GM10266 (cell line): ENCODE measurements at regions not wholly inside any gene's neighbourhood (a gene's known extent, or its start where the extent isn't known, plus 50 kb on each side); places are given as distances from the start of the nearest gene placed in this dataset.

ENCODE experiments used
- DNase-seq: peaks from one replicate; pipeline ENCODE4 v3.0.0; 2012; ENCODE audit errors: extremely low spot score
- CTCF ChIP-seq: IDR thresholded peaks from 2 replicates; pipeline ENCODE4 v1.5.1; 2012; ENCODE audit warnings: mild to moderate bottlenecking, low read depth; ENCODE audit not compliant: control insufficient read depth, insufficient read depth; ENCODE audit errors: missing control alignments

- DNase-seq: no peak
- no peak for TF ChIP-seq CTCF
These were observed 203.6 kb upstream of the SLC35G4 start for GRCh38 chr18:11405804-11406203.

GRCh38 chr18:11400703-11401102, 208.7 kb upstream of the SLC35G4 start:
- TF ChIP-seq CTCF: no peak
- no peak for DNase-seq

- no peak for DNase-seq
- TF ChIP-seq CTCF: no peak
These were observed 210.8 kb upstream of the SLC35G4 start for GRCh38 chr18:11398625-11399024.

- DNase-seq: no peak
- no peak for TF ChIP-seq CTCF
These were observed 216.2 kb upstream of the SLC35G4 start for GRCh38 chr18:11392980-11393885.

- DNase-seq: no peak
- no peak for TF ChIP-seq CTCF
These were observed 217.1 kb upstream of the SLC35G4 start for GRCh38 chr18:11392292-11392691.

GRCh38 chr18:11391661-11392060, 217.7 kb upstream of the SLC35G4 start:
- DNase-seq: no peak
- no peak for TF ChIP-seq CTCF
